NCI-H2196 (cell line): ENCODE measurements at regions not wholly inside any gene's neighbourhood (a gene's known extent, or its start where the extent isn't known, plus 50 kb on each side); places are given as distances from the start of the nearest gene placed in this dataset.
"Not testable (repeated sequence)": the region's sequence is repeated elsewhere in the genome, so short reads cannot be mapped to it uniquely, and the experiment has no call there.

Experiments
- DNase-seq: peaks from one replicate; lab custom pipeline; 2025; ENCODE audit not compliant: unreplicated experiment; lab: John Stamatoyannopoulos, UW

DNA sequence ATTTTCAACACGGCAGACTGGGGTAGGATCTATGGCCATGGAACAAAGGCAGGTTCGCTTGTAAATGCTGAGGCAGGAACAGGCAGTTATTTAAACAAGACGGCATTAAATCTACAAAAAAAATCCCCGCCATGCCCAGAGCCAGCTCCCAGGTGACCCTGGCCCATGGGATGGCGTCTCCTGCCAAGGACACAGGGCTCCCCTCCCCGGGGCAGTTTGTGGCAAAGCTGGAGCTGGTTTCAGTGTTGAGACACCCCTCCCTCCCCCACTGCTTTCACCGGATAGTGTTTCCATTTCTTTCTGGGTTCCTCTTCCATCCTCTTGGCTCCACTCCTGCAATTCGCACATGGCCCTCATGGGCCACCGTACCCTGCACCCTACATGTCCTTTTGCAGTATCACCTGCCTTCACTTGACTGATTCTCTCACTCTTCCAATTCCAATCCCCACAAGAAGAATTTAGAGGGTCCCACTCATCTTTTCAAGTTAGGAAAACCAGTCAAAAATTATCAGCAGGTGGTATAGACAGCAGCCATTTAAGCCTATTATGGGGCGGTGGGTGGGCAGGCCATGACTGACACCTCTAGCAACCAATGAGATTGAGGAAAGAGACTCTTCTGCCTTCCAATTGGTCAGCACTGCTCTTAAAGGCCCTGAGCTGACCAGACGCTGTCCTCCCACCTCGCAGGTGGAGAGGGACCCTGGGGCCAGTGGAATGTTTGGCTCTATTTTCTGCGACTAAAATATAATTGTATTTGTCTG, 52.0 kb downstream of the OLIG1 start:
- no peak for DNase-seq

DNA sequence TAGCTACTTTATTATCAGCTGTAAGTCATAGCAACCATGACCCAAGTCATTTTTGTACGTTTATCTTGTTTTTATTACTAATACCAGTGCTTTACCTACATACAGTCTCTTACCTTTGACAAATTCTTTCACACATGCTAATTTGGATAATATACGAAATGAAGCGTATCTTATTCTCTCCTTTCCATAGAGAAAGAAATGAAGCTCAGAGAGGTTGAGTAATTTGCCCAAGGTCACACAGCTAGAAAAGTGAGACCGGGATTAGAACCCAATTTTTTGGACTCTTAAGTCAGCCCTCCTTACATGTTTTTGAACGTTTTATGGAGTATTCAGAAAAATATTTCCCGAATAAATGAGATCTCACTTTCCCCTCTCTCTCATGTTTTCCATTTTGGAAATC, 52.6 kb downstream of the OLIG1 start:
- no peak for DNase-seq

DNA sequence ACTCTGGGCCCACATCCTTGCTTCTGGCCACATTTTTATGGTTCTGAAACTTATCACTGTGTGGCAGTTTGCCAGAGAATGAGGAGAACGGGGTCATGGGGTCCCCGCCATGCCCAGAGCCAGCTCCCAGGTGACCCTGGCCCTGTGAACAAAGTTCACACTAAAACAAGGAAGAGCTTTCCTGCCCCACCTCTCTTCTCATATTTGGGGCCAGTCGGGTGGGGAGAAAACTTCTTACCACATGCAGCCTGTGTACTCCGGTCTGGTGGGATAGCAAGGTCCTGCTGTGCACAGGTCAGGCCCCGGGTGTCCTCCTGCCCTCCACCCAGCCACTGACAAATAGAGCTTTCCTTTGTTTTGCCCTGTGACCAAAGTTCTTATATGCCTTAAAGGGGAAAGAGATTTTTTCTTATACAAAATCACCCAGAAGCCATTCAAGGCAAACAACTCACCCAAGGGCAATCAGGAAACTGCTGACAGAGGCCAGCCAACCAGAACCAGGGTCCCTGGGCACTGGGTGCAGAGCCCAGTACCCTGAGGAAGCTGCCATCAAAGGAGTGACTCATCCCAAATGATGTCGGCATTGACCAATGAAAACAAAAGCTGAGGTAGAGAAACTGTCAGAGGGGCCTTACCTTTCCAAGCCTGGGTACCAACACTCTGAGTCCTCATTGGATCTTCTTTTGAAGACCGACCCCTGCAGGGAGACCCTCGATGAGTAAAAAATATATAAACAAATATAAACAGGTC, 53.6 kb downstream of the OLIG1 start:
- no peak for DNase-seq

DNA sequence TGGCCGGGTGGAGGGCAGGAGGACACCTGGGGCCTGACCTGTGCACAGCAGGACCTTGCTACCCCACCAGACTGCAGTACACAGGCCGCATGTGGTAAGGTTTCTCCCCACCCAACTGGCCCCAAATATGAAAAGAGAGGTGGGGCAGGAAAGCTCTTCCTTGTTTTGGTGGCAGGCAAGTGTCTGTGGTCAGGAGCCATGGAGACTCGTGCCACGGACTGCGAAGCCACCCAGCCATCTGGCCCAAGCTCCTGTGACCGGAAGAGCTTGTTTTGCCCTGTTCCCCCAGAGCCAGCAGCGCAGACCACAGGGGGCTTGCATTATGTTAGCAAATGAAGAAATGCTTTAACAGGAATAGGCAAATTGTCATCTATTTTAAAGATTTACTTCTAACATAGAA, 54.9 kb downstream of the OLIG1 start:
- DNase-seq, result no peak

DNA sequence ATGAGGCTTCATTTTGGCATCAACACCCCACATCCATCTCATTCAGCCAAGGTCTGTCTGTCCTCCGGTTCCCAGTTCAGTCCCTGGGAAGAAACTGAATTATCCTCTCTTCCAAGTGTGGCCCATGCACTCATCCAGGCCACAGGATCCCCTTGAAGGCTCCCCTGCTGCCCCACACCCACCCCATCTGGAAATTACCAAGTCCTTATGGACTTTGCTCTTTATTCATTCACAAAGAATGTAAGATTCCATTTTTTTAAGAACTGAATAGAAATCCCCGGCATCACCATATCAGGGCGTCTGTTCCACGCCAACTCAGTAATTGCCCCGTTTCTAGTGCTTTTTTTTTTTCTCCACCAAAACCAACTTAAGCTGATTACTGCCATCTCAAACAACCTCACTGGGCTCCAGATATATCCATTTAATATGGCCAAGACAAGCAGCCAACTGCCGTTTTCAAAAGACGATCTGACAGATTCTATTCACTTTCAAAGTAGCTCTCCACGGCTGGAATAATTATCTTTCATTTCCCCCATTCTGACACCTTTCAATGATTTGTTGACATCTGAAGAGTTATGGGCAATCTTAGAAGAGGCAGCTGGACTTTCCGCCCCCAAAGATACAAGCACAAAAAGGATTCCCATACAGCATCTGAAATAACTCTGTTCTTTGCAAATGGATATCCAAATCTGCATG, 55.9 kb downstream of the OLIG1 start:
- DNase-seq, result no peak

DNA sequence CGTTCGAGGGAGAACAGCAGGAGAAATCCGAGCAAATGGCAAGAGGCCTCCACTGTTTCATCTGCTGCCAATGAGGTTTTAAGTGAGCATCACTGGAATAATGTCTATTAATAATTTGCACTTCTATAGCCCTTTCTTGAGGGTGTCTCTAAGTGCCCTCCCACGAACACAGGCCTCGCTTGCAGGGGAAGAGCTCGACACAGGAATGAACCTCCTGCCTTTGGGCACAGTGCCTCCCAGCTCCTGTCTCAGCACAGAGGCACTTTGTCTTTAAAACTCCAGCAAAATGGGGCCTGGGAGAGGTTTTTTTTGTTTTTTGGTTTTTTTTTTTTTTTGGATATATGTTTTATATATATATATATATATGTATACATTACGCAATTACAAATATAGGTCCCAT, 56.6 kb downstream of the OLIG1 start:
- DNase-seq, result no peak

DNA sequence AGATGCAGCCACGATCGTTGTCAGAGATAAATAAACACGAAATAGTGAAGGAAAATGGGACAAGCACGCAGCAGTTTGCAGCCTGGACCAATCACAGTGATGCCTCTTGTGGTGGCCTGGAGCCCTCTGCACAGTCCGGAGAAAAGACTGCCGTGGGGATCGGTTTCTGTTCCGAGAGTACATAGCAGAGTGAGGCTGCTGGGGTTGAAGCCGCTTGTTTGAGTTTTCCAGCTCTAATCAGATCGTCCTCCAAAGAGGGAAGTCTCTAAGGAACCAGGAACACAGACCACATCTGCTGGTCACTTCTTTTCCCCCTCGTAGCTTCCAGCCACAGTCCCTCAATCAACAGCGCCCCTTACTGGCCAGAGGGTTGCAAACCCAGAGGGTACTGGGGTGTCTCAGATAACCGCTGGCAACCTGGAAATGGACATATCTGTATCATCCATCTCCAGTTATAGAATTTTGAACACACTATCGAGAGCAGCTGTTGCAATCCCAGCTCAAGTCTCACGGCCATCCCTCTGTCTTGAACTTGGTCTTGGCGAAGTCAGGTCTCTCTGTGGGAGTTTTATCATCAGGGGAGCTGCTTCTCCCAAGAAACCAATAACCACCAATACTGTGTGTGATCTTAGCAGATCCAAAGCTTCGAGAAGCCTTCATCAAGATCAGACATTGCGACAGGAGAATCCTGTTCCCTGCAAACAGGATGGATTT, 57.4 kb downstream of the OLIG1 start:
- peak; percentile 88 for DNase-seq

DNA sequence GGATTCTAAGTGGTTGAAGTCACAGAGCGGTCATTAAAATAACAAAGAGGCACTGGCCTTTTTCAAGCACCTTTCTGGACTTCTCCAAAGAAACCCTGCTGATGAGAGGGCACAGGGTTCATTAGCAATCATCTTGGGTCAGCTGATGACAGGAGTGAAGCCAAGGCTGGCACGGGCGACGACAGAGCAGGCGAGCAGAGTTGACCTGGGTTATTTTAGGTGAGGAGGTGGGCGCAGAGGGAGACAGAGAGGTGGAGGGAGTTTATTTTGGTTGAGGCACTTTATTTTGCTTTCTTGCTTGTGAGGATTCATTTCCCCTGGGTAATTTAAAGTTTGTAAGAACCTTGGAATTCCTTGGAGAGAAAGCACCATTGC, 57.9 kb downstream of the OLIG1 start:
- no peak for DNase-seq

DNA sequence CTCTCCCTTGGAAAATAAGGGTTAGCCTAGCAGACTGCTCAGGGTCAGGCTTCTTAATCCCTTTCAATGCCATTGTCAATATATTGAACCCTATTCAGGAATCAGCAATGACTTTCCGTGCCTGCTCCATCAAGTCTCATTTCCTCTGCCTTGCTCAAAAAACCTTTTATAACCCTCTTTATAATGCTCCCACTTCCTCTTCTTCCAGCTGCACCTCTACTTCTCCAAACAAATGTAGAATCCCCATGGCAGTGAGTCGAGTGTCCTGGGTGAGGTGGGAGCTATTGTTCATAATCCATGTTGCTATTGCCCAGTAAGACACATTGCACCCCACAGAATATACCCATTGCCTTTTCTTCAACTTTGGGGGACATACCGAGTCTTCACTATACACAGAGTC, 58.6 kb downstream of the OLIG1 start:
- no peak for DNase-seq

DNA sequence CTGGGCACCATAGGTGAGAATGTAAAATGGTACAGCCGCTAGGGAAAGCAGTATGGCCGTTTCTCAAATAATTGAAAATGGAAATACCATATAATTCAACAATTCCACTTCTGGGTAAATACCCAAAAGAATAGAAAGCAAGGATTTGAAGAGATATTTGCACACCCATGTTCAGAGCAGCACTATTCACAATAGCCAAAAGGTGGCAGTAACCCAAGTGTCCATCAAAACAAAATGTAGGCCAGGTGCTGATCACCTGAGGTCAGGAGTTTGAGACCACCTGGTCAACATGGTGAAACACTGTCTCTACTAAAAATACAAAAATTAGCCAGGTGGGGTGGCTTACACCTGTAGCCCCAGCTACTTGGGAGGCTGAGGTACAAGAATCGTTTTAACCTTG, 62.1 kb downstream of the OLIG1 start:
- DNase-seq, result no peak

DNA sequence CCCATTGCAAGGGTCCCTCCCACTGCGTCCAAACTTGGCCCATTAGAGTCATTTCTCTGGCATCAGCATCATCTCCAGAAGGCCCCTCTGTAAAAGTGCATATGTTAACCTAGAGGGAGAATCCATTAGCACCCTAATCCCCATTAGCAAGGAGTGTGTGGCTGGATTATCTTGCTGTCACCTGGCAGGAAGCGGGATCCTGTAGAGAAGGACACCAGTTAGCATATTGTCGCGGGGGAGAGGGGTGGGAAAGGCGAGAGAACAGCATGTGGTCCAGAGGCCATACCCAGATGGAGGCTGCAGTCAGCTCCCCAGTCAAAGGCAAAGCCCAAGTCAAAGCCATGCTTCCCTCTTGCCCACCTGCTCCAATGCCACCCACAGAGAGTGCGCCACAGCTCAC, 64.0 kb downstream of the OLIG1 start:
- no peak for DNase-seq

DNA sequence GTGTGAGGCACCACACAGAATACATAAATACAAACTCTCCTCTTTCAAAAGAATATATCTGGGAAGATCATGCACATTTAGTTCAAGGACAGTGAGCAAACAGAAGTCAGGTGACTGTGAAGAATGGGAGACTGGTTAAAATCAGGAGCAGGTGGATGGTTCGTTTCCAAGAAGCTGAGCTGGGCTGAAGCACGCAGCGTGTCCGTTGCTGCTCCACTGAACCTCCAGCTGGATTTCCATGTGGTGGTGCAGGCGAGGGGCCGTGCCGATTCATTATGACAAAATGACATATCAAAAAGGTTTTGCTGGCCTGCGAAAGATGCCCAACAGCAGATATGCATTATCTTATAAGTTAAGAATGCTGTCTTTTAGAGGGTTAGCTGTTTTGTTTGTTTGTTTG, 66.0 kb downstream of the OLIG1 start:
- peak; percentile 48 for DNase-seq

DNA sequence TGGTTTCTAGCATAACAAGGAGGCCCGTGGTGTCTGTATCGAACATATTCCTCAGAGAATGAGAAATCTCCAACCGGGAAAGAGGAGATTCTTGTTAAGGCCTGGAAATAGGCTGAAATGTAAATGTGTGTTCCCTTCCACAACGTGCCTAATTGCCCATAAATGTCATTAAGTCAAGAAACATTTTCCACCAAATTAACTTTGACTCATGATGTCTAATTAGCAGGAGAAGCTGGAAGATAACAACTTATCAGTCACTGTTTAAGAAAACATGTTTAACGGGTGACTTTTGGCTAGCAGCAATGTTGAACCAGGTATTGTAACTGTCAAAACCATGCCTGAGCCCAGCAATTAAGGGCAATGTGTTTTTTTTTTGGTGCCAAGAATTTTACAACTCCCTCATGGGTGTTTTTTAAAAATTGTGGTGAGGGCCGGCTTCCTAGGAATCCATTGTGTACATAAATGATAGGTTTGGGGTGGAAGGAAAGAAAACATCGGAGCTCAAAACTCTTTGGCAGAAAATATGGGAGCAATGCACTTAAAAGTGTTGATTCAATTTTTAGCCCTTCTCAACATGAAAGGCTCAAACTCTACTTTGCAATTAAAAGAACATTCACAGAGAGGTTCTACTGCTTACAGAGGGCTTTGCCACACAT, 67.0 kb downstream of the OLIG1 start:
- no peak for DNase-seq

DNA sequence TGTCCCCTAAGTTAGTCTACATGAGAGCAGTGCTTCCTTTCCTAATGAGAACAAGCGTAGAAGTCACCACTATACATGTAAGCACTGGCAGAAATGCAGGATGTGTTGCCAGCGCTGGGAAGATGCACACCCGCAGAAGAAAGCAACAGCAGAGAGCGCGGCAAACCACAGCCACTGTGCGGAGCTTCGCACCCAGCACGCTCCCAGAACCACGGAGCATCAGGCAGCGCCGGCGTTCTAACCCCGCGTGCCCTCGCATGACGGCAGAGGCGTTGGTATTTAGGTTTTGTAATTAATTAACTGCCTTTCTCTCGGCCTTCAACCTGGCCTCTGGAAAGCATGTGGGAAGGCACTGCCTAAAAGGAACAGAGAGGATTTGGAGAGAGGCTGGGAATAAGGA, 69.1 kb downstream of the OLIG1 start:
- no peak for DNase-seq

DNA sequence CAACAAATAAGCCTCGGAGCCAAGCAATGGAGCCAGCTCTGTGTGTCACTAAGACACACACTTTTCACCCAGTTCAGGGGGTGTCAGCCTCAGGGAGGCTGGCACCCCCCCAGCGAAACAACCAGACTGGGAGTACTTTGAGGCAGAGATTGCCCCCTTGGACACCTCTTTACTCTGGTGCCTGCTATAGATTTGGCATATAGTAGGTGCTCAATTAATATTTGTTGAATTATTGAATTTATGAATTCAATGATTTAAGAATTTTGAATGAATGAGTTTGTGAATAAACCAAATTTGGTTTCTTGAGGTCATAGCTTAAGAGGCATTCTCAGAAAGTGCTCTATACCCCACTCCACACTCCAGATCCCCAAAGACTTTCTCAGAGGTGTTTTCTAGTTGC, 70.3 kb downstream of the OLIG1 start:
- no peak for DNase-seq

DNA sequence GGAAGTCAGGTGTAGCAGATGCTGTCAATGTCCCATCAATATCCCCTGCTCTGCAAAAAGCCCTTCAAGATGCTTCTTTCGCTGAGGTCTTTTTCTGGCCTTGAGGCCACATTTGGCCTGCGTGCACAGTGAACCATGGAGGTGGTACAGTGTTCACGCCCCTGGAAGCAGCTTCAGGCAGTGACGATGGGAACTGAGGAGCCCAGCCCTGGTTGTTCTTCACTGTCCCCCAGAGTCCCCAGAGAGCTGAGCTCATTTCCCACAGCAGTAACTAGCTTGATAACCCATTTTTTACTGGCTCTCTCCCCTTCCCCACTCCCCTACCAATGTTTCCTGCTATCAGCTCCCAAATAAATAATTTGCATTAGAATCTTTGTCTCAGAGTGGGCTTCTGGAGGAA, 76.5 kb downstream of the OLIG1 start:
- no peak for DNase-seq

DNA sequence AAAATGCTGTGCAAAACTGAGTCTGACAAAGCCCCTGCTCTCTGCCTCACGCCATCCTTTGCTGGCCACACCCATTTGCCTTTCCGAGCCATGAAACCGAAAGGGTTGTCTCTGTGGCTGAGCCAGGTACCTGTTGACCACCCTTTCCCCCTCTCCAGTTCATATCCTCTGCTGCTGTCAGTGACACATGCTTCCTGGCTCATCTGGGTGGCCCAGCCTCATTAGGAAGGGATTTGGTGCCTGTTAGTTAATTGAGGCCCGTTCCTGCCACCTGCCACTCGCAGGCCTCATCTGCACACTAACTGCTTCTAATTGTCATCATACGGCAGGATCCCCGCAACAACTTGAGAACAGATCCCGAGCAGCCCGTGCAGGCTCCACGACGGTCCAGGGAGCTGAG, 79.2 kb downstream of the OLIG1 start:
- DNase-seq, result no peak

DNA sequence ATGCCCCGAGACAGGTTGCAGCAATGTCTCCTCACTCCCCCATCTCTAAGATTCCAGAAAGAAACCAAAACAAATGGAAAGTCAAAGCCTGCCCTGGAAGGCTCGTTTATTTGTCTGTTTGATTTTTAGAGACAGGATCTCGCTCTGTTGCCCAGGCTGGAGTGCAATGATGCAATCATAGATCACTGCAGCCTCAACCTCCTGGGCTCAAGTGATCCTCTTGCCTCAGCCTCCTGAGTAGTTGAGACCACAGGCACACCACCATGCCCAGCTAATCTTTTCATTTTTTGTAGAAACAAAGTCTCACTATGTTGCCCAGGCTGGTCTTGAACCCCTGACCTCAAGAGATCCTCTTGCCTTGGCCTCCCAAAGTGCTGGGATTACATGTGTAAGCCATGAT, 78.8 kb upstream of the IFNAR2 start:
- not testable (repeated sequence) for DNase-seq

DNA sequence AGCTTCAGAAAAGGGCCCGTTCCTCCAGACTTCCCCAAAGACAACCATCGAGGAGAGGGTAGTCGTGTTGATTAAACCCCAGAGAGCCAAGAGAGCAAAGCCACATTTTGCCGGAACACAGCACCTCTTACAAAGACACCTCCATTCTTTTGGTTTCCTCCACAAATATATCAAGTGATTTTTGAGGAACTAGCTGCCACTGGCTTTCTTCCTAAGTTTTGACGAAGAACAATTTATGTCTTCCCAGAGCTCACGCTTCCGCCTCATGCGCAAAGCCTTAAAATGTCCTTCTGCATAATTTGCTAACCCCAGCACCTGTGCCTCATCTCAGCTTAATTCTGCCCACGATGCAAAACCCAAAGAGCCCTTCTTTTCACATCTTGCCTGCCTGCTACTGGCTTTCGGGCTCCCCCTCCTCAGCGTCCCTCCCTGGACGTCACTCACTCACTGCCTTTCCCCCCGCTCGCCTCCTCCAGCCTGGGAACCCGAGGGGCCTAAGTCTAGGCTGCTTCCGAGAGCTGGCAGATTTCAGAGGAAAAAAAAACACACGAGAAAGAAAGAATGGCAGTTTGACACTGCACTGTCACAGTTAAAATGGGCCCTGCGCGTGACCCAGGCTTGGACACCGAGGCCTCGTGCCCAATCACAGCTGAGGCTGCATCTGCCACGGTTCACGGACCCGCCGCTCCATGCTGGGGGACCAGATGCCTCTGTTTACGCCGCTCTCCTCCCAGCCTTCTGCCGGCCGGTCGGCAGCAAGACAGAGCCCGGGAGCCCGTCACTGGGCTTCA, 77.6 kb upstream of the IFNAR2 start:
- no peak for DNase-seq

DNA sequence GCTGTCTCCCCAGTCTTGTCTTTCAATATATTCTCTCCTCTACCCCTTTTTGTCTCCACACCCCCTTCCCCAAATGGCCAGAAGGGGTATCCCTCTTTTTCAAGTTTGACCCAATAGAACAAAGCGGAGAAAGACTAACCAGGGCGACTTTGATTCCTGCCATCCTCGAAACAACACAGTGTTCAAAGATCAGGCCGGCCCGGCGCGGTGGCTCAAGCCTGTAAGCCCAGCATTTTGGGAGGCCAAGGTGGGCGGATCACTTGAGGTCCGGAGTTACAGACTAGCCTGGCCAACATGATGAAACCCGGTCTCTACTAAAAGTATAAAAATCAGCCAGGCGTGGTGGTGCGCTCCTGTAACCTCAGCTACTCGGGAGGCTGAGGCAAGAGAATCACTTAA, 77.0 kb upstream of the IFNAR2 start:
- no peak for DNase-seq
